GM18511 (cell line): ENCODE measurements at regions not wholly inside any gene's neighbourhood (a gene's known extent, or its start where the extent isn't known, plus 50 kb on each side); places are given as distances from the start of the nearest gene placed in this dataset.
"Not testable (repeated sequence)": the region's sequence is repeated elsewhere in the genome, so short reads cannot be mapped to it uniquely, and the experiment has no call there.

Source experiments
- ATAC-seq: cut with Tn5 transposase; IDR thresholded peaks from one replicate; pipeline ENCODE4 v1.9.1; 2021; ENCODE audit warnings: mild to moderate bottlenecking, moderate library complexity; ENCODE audit not compliant: unreplicated experiment

DNA sequence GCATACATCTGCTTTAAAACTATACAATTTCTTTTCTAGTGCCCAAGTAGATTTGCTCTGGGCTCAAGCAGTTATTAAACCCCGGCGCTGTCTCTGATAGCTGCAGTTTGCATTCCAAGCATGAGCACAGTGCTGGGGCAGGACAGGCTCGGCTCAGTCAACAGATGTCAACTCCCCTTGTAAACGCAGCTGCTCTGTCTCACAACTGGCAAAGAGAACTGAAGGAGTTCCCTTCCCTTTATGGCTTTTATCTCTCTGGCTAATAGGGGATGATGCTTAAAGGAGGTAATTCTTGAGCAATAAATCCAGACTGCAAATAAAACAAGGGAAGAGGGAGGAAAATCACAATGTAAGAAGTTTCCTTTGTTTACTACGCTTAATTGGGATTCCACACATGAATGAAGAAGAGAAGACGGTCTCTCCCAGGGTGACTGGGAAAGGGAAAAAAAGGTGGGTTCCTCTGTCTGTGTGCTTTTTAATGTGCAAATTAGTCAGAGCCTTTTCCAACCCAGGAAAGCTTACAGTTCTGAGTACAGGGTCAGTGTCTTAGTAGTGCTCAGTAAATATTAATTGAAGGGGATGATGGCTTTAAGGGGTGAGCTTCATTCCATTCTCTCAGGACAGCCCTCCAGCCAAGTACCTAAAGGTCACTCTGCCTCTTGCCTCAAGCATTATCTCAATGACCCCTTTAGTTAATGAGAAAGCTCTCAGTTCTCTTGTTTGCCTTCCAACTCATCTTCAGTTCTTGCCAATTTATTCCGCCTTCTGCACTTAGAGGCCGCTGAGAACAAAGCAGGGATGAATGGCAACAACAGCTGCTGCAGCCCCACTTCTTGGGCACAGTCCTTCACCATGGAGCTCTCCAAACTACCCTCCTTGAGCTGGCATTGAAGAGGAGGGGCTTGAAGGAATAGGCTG, 155.7 kb upstream of the JADE1 start:
- ATAC-seq = no peak

DNA sequence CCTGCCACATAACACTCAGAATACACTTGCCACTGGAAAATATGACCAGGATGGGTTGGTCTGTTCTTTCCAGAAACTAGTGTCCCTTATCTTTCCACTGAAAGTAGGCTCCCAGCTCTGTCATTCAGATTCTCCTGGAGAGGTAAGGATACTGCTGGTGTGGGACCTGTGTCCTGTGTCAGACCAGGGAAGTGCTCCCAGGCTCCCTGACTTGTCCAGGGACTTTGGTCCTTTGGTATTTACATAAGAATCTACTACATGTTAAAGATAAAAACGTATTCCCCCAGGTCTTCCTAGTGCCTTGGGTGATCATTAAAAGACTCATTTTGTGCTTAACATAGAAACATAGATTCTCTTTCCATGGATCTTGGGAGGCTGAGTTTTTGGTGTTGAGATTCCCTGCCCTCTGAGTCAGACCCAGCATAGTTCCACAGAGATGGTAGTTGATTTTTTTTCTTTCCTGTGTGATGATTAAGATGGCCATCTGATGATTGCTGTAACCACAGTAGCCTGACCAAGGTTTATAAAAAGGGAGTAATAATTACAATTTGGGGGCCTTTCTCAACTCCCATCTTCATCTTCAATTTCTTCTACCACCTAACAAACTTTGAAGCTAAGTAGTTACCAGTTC, 159.8 kb upstream of the JADE1 start:
- no peak for ATAC-seq

DNA sequence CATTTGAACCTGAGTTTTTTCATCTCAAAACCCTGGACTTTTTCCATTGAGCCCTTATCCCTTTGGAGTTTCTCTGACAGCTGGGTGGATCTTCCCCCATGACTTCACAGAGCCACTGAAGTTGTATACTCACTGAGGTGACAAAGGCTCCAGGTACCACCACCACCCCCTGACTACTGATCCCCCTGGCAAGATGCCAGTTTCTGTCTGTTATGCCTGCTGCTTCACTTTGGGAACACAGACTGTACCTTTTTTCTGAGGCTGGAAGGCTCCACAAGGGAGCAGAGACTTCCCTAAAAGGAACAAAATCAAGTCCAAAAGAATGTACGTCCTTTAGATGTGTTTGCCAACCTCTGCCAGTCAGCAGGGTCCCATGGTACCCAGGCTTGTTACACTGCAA, 160.3 kb upstream of the JADE1 start:
- no peak for ATAC-seq

DNA sequence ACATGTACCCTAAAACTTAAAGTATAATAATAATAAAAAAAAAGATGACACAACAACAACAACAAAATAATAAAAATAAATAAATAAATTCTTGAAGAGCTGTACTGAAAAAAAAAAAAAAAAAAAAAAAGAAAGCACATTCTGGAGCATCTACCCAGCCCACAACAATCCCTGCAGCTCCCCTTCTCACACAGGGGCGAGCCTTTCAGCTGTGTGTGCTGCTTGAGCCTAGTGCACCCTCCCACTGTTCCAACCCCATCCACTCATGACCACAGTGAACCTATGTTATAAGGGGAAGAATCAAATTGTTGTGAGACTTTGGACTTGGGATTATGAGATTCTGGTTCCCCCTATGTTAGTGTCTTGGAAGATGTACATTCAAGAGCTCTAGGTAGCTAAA, 161.5 kb upstream of the JADE1 start:
- ATAC-seq = no peak

DNA sequence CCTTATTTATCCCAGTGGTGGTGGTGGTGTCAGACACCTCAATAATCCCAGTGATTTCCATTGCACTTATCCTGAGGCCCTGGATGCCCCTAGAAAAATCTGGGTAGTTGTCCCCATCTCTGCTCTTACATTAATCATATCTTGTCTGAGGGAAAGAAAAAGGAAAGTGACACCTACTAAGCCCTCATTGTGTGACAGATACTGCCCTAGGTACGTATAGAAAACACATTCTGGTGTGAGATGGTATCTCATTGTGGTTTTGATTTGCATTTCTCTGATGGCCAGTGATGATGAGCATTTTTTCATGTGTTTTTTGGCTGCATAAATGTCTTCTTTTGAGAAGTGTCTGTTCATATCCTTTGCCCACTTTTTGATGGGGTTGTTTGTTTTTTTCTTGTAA, 162.6 kb upstream of the JADE1 start:
- ATAC-seq = peak; percentile 100

DNA sequence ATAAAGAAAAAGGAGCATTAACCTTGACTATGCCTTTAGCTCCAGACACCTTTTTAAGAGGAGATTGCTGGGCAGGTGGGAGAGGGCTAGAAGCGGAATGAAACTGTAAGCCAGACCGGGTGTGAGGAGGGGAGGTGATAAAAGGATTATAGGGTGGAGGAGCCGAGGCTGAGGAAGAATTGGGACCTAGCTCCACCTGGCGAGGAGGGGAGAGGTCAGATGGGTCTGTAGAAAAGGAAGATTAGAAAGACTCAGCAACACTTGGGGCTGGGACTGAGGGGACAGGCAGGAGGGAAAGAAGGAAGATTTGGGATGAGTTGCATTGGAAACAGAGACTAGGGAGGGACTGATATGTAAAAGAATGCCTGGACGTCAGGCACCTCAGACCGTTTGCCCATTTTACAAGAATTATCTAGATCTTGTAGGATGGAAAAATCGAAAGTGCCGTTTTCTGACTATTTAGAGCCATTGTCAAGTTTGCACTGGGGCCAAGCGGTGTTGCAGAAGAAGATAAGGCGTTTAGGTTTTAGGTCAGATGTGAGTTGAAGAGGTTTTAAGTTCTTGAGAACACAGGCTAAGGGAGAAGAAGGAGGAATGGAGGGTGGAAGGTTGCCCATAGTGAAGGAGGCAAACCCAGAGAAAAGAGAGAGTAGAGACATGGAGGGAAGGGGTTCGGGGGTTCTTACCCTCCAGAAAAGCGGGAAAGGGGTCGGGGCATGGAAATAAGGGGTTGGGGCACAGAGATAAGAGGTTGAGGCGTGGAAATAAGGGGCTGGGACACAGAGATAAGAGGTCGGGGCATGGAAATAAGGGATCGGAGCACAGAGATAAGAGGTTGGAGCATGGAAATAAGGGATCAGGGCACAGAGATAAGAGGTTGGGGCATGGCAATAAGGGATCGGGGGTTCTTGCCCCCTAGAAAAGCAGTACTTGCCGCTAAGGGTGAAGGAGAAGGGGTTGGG, 164.5 kb upstream of the JADE1 start:
- not testable (repeated sequence) for ATAC-seq

DNA sequence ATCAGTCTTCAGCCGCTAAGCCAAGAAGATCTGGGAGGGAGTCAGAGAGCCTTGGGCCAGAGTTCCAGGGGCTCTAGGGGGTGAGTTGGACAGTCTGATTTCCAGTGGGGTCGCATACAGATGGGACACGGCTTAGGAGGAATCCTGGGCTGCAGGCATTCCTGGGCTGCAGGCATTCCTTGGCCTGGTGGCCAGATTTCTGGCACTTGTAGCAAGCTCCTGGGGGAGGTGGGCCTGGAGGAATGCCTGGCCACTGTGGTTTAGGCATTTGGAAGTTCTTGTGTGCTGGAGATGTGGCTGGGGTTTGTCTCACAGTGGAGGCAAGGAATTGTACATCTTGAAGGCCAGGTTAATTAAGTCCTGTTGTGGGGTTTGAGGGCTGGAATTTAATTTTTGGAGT, 165.4 kb upstream of the JADE1 start:
- ATAC-seq = not testable (repeated sequence)

DNA sequence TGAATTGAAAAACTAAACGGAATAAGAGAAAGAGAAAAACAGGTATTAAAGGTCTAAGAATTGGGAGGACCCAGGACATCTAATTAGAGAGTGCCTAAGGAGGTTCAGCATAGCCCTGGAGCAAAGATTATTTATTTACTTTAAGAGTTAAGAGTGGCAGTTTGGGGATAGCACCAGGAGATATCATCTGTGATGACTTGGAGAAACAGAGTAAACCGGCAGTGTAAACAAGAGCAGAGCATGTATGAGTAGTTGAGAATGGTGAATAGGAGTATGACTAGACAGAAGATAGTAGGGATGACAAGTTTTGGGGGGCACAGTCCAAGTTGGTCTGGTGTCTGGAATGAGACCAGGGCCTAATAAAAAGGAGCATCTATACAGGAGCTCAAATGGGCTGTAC, 167.9 kb upstream of the JADE1 start:
- not testable (repeated sequence) for ATAC-seq

DNA sequence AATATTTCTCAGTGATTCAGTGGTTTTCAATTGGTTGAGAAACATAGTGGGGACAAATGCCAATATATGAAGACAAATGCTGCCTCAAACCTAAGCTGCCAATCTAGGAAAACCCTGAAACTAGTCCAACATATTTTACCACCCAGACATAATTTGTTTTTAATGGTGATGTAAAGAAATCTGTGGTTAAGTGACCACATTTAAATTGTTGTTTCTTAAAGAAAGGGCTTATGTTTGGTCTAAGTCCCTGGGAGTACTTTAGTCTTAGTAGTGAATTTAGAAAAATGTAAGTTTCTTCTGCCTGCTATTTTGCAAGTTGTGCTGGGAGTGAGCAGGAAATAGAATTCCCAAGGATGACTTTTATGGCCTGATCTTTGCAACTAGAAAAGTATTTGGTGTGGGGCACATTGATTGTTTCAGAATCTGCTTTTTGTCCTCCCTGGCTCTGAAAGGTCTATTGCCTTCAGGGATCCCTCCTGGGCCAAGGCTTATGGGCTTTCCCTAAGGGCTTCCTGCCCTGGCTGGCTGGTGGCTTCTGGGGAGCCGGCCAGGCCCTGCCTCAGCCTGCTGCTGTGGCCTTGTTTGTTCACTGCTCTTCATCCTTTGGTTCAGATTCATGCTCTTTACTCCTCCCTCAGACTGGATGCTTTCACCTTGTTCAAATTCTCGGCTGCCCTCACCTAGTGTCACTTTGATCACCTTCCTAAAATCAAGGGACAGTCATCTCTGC, 169.8 kb upstream of the JADE1 start:
- ATAC-seq = no peak

DNA sequence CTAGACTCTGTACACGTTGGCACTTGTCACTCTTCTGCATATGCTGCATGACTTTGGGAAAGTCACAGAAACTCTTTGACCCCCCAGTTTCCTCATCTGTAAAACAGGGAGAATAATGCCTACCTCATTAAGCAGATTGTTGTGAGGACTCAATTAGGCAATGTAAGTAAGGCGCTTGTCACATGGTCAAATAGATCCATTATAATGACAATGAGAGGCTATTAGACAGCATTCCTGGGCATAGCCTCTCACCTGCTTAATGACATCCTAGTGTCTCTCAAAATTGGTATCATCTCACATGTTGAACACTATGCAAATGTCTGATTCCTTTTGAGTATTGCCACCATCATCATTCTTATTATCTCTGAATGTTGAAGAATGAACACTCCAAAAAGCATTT, 172.6 kb upstream of the JADE1 start:
- no peak for ATAC-seq

DNA sequence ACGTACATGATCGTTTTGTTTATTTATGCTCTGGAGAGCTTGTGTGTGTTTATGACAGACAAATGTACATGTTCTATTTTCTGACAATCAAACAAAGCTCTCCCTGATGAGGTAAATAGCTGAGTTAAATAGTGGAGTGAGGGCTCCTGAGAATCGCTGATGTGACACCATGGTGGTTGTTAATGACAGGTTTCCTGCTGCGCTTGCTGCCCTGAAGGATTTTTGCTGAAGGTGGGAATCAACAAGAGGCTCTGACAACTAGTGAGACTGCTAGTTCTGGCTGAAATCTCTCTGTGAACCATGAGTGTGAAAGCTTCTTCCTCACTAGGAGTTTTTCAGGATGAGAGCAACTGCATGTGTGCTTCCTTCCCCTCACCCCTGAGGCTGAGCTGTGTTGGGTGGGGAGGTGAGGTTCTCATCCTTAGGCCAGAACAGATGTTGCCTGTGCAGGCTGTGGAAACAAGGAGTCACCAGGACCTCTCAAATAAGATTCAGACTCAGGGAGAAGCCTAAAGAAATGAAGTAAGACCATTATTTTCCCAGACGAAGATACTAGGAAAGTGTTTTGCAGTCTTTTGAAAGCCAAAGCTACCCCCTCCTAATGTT, 173.4 kb upstream of the JADE1 start:
- no peak for ATAC-seq

DNA sequence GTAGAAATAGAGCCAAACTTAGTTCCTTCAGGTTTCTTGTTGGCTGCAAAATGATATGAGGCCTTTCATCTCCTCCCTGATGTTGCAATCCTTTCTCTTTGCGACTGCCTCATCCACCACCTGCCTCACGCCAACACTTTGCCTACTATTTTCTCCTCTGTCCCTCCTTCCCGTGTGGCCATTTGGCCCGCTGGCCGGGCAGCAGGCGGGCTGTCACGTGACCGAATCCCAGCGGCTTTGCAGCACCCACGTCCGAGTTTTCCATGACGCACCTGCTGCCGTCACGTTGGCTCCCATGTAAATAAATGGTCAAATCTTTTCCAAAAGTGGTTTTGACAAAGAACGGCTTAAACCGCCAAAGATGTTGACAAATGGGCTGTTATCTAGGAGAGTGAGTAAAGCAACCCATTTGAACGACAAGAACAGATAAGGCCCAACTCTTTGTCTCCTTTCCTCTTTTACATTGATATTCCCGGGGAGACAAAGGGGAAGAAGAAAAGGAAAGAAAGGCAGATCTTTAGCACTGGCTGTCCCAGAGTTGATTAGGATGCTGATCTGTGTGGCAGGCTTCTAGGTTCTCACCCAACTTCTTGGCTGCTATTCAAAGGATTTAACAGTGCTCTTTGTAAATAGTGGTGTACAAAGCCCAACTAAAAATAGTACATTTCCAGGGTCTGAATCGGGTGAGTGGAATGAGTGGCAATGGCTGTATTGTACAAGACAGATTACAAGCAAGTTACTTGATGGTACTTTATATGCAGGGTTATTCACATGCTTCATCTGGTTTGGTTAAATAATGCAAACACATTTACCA, 174.2 kb upstream of the JADE1 start:
- no peak for ATAC-seq

DNA sequence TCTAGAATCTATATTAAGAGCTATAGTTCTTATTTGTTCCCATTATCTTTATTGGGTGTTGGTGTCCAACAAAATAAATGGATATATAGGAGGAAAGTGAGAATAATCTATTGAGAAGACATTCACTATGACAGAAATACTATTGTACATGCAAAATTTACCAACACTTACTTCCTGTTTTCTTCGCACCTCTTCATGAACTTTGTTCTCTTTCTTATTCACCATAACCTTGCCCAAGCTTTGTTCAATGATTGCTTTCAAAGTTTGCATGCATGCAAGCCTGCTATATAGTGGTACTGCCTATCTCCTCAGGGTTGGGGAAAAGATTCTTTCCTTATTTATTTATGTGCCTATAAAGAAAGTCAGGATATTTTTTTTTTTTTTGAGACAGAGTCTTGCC, 176.4 kb upstream of the JADE1 start:
- peak; percentile 86 for ATAC-seq

DNA sequence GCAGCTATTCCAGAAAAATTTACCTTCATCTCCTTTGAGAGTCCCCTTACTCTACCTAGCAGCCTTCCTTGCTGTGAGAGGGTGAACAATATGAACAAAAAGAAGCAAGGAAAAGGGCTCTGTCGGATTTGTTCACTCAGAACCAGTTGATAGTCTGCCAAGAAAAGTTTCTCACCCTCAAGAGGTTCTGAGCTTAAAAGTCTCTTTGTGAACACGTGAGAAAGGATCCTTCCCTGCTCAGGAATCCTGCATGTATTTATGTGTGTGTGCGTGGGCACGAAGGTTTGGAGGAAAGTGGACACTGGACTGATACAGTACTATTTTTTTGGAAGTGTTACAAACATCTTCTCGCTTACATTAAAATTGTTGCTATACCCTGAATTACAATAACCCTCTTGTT, 178.6 kb upstream of the JADE1 start:
- no peak for ATAC-seq

DNA sequence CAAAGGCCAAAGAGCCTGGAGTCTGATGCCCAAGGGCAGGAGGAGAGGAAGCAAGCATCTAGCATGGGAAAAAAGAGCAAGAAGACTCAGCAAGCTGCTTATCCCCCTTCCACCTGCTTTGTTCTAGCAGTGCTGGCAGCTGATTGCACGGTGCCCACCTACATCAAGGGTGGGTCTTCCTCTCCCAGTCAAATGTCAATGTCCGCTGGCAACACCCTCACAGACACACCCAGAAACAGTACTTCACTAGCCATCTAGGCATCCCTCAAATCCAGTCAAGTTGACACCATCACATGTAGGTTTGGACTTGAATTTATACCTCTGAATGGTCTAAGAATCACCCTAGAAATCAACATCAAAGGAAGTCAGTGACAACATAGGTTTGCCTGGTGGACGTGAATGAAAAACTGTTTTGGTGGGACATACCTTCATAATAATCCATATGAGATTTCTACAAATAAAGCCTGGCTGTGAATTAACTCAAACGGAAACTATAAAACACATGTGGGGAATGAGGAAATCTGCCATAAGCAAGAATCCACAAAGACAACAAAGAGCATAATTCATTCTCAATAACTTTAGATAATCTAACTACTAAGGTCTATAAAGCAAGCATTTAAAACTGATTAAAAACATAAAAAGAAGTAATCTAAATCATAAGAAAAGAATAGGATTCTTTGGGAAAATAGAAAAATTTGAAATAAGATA, 185.8 kb upstream of the JADE1 start:
- ATAC-seq = no peak

DNA sequence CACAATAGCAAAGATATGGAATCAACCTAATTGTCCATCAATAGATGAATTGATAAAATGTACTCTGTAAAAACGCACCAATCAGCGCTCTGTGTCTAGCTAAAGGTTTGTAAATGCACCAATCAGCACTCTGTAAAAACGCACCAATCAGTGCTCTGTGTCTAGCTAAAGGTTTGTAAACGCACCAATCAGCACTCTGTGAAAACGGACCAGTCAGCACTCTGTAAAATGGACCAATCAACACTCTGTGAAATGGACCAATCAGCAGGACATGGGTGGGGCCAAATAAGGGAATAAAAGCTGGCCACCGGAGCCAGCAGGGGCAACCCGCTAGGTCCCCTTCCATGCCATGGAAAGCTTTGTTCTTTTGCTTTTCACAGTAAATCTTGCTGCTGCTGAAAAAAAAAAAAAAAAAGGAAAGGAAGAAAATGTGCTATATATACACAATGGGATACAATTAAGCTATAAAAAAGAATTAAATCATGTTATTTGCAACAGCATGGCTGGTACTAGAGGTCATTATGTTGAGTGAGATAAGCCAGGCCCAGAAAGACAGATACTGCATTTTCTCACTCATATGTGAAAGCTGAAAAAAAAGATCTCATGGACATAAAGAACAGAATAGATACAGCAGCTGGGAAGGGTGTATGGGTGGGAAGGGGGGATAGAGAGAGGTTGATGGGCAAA, 189.1 kb upstream of the JADE1 start:
- not testable (repeated sequence) for ATAC-seq

DNA sequence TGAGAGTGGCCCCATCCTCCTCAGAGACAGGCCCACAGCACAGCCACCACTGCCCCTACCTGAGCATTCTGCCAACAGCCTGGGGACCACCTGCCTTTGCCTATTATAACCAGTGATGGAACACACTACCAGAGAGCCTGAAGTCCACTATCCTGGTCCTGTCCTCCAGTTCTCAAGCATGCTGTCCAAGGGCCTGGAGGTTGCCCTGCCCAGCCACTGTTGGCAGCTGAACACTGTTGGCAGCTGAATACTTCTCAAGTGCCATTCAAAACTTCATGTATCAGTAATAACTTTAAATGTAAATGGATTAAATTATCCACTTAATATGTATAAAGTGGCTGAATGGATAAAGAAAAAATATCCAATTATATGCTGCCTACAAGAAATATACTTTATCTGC, 194.3 kb upstream of the JADE1 start:
- ATAC-seq = no peak

DNA sequence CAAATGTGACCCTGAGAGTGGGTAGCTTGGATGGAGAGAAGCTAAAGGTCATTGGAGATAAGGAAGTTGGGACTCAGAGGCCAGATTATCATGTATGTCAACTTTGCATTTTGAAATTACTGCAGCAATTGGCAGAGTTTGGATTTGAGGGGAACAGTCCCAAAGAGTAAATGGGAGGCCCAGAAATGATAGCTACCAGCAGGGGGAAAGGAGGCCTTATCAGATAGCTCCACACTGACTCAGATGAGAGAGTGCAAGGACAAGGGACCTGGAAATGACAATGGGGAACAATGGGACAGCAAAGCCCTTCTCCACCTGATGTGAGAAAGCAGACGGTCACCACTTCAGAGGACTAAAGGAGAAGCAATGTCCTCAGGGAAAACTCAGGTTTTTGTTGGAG, 201.5 kb upstream of the JADE1 start:
- ATAC-seq = no peak
